HepG2 (cell line): ENCODE measurements at regions not wholly inside any gene's neighbourhood (a gene's known extent, or its start where the extent isn't known, plus 50 kb on each side); places are given as distances from the start of the nearest gene placed in this dataset.

ENCODE experiments used
- ARID2 ChIP-seq: sonication (generic); formaldehyde crosslinking; IDR thresholded peaks from 2 replicates; pipeline ENCODE4 v1.8.1; 2022; ENCODE audit warnings: mild to moderate bottlenecking, missing genetic modification reagents, borderline replicate concordance
- ELF1 ChIP-seq: sonication (generic); formaldehyde crosslinking; IDR thresholded peaks from 2 replicates; pipeline ENCODE4 v1.4.0; 2020; ENCODE audit warnings: missing genetic modification reagents
- PAX8 ChIP-seq: sonication (generic); formaldehyde crosslinking; IDR thresholded peaks from 2 replicates; pipeline ENCODE4 v1.8.0; 2022; ENCODE audit warnings: mild to moderate bottlenecking, missing genetic modification reagents, borderline replicate concordance
- RCOR2 ChIP-seq: IDR thresholded peaks from 2 replicates; pipeline ENCODE4 v1.6.1; 2016; ENCODE audit warnings: missing biosample characterization, missing genetic modification reagents
- RXRB ChIP-seq: IDR thresholded peaks from 2 replicates; pipeline ENCODE4 v1.6.1; 2016; ENCODE audit warnings: borderline replicate concordance, missing genetic modification reagents, missing compliant biosample characterization
- SOX5 ChIP-seq: IDR thresholded peaks from 2 replicates; pipeline ENCODE4 v1.6.1; 2016; ENCODE audit warnings: borderline replicate concordance
- TEAD2 ChIP-seq: sonication (generic); formaldehyde crosslinking; IDR thresholded peaks from 2 replicates; pipeline ENCODE4 v1.9.0; 2021; ENCODE audit warnings: missing genetic modification reagents
- TRIM22 ChIP-seq: fragments of 450-650 bp; IDR thresholded peaks from 2 replicates; pipeline ENCODE4 v1.6.1; 2017
- ZBTB20 ChIP-seq: sonication (generic); formaldehyde crosslinking; IDR thresholded peaks from 2 replicates; pipeline ENCODE4 v1.8.1; 2023; ENCODE audit warnings: missing genetic modification reagents, low read depth, mild to moderate bottlenecking, borderline replicate concordance
- ZBTB4 ChIP-seq: sonication (generic); formaldehyde crosslinking; IDR thresholded peaks from 2 replicates; pipeline ENCODE4 v1.4.0; 2020; ENCODE audit warnings: missing genetic modification reagents, mild to moderate bottlenecking, borderline replicate concordance
- ZGPAT ChIP-seq: IDR thresholded peaks from 2 replicates; pipeline ENCODE4 v1.6.1; 2016; ENCODE audit warnings: mild to moderate bottlenecking
- ZNF180 ChIP-seq: sonication (generic); formaldehyde crosslinking; IDR thresholded peaks from 2 replicates; pipeline ENCODE4 v1.4.0; 2020; ENCODE audit warnings: low read depth, missing genetic modification reagents, borderline replicate concordance
- ZNF205 ChIP-seq: IDR thresholded peaks from 2 replicates; pipeline ENCODE4 v1.6.1; 2018; ENCODE audit warnings: missing biosample characterization, missing genetic modification reagents
- ZNF331 ChIP-seq: sonication (generic); formaldehyde crosslinking; IDR thresholded peaks from 2 replicates; pipeline ENCODE4 v1.4.0; 2020; ENCODE audit warnings: missing genetic modification reagents
- ZNF761 ChIP-seq: sonication (generic); formaldehyde crosslinking; conservative IDR thresholded peaks from 2 replicates; pipeline ENCODE4 v1.4.0; 2020; ENCODE audit warnings: mild to moderate bottlenecking, missing genetic modification reagents
- ZNF776 ChIP-seq: sonication (generic); formaldehyde crosslinking; IDR thresholded peaks from 2 replicates; pipeline ENCODE4 v1.4.0; 2020; ENCODE audit warnings: mild to moderate bottlenecking, missing genetic modification reagents
- TF ChIP-seq, protein P1 (sequence below): sonication (generic); formaldehyde crosslinking; IDR thresholded peaks from 2 replicates; pipeline ENCODE4 v1.4.0; 2020; ENCODE audit warnings: missing genetic modification reagents
- TF ChIP-seq, protein P2 (sequence below): sonication (generic); formaldehyde crosslinking; IDR thresholded peaks from 2 replicates; pipeline ENCODE4 v1.4.0; 2020; ENCODE audit warnings: missing genetic modification reagents, borderline replicate concordance

- TF ChIP-seq ZNF331 (CRISPR knock-in tag) (peak; percentile 78), ZNF180 (CRISPR knock-in tag) (no peak), ZNF761 (CRISPR knock-in tag) (no peak), RXRB (CRISPR knock-in tag) (peak; percentile 50; the same call in 1 of the 2 replicates), ZBTB20 (CRISPR knock-in tag) (0 out of 2 replicates have a peak, but pooled peaks have one; percentile 41), RCOR2 (CRISPR knock-in tag) (no peak), TEAD2 (CRISPR knock-in tag) (no peak), PAX8 (no peak), ZNF205 (CRISPR knock-in tag) (peak; percentile 34; the same call in 1 of the 2 replicates), TRIM22 (no peak), ZBTB4 (CRISPR knock-in tag) (peak; percentile 61; the same call in 1 of the 2 replicates), ARID2 (CRISPR knock-in tag) (no peak), SOX5 (CRISPR knock-in tag) (peak; percentile 65; the same call in 1 of the 2 replicates), ZGPAT (CRISPR knock-in tag) (peak; percentile 50; the same call in 1 of the 2 replicates), ELF1 (CRISPR knock-in tag) (0 out of 2 replicates have a peak, but pooled peaks have one; percentile 16), ZNF776 (CRISPR knock-in tag) (no peak)
- TF ChIP-seq, protein P1, sequence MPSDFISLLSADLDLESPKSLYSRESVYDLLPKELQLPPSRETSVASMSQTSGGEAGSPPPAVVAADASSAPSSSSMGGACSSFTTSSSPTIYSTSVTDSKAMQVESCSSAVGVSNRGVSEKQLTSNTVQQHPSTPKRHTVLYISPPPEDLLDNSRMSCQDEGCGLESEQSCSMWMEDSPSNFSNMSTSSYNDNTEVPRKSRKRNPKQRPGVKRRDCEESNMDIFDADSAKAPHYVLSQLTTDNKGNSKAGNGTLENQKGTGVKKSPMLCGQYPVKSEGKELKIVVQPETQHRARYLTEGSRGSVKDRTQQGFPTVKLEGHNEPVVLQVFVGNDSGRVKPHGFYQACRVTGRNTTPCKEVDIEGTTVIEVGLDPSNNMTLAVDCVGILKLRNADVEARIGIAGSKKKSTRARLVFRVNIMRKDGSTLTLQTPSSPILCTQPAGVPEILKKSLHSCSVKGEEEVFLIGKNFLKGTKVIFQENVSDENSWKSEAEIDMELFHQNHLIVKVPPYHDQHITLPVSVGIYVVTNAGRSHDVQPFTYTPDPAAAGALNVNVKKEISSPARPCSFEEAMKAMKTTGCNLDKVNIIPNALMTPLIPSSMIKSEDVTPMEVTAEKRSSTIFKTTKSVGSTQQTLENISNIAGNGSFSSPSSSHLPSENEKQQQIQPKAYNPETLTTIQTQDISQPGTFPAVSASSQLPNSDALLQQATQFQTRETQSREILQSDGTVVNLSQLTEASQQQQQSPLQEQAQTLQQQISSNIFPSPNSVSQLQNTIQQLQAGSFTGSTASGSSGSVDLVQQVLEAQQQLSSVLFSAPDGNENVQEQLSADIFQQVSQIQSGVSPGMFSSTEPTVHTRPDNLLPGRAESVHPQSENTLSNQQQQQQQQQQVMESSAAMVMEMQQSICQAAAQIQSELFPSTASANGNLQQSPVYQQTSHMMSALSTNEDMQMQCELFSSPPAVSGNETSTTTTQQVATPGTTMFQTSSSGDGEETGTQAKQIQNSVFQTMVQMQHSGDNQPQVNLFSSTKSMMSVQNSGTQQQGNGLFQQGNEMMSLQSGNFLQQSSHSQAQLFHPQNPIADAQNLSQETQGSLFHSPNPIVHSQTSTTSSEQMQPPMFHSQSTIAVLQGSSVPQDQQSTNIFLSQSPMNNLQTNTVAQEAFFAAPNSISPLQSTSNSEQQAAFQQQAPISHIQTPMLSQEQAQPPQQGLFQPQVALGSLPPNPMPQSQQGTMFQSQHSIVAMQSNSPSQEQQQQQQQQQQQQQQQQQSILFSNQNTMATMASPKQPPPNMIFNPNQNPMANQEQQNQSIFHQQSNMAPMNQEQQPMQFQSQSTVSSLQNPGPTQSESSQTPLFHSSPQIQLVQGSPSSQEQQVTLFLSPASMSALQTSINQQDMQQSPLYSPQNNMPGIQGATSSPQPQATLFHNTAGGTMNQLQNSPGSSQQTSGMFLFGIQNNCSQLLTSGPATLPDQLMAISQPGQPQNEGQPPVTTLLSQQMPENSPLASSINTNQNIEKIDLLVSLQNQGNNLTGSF (CRISPR knock-in tag): no peak
- TF ChIP-seq, protein P2, sequence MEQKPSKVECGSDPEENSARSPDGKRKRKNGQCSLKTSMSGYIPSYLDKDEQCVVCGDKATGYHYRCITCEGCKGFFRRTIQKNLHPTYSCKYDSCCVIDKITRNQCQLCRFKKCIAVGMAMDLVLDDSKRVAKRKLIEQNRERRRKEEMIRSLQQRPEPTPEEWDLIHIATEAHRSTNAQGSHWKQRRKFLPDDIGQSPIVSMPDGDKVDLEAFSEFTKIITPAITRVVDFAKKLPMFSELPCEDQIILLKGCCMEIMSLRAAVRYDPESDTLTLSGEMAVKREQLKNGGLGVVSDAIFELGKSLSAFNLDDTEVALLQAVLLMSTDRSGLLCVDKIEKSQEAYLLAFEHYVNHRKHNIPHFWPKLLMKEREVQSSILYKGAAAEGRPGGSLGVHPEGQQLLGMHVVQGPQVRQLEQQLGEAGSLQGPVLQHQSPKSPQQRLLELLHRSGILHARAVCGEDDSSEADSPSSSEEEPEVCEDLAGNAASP (CRISPR knock-in tag): 0 out of 2 replicates have a peak, but pooled peaks have one; percentile 19
Observed at GRCh38 chr7:138243430-138243829, 167.2 kb downstream of the AKR1D1 start (continued).
